SK-N-SH (cell line): ENCODE measurements at regions not wholly inside any gene's neighbourhood (a gene's known extent, or its start where the extent isn't known, plus 50 kb on each side); places are given as distances from the start of the nearest gene placed in this dataset.

ENCODE experiments used
- CTCF ChIA-PET: fragments of 300-600, 350-600 bp; formaldehyde crosslinking; extraction: SDS; loops from one replicate; lab custom pipeline; 2021; lab: Yijun Ruan, JAX
- POLR2A ChIA-PET: fragments of 350-600 bp; sonication (Branson Sonifier 250); formaldehyde crosslinking; extraction: SDS; loops from one replicate; lab custom pipeline; 2020; ENCODE audit warnings: antibody characterized with exemption, inconsistent platforms; lab: Yijun Ruan, JAX
- DNase-seq: peaks from one replicate; pipeline ENCODE4 v3.0.0; 2012
- H2AFZ ChIP-seq: fragments of 200-600 bp; sonication (generic); 2 replicates; pipeline ENCODE4 v1.8.1; 2016; ENCODE audit warnings: antibody characterized with exemption, mild to moderate bottlenecking, low read depth
- H3F3A ChIP-seq: fragments of 200-600 bp; sonication (generic); replicated peaks from 2 replicates; pipeline ENCODE3; 2016; ENCODE audit warnings: antibody characterized with exemption, mild to moderate bottlenecking; ENCODE audit not compliant: insufficient read depth
- H3K27ac ChIP-seq, 2 experiments: fragments of 200-500 bp in 1 of 2; fragments of 200-600 bp in 1 of 2; sonication (Bioruptor generic) in 1 of 2; sonication (generic), shearing (Covaris generic) in 1 of 2; 2 replicates each; pipeline versions ENCODE4 v1.5.1 to v1.6.1; 2014 to 2016; ENCODE audit warnings: low read depth in 2 of 2, inconsistent platforms in 1 of 2, low read length in 1 of 2, mild to moderate bottlenecking in 1 of 2, mixed read lengths in 1 of 2
- H3K27me3 ChIP-seq: fragments of 200-600 bp; sonication (generic), shearing (Covaris generic); 2 replicates; pipeline ENCODE4 v1.6.1; 2016; ENCODE audit warnings: mixed run types; ENCODE audit not compliant: insufficient read depth
- H3K36me3 ChIP-seq, 2 experiments: fragments of 200-500 bp in 1 of 2; fragments of 200-600 bp in 1 of 2; sonication (Bioruptor generic) in 1 of 2; sonication (generic) in 1 of 2; replicated peaks in 1 of 2; 2 replicates each; pipeline versions ENCODE3 to v1.5.1; 2014 to 2016; ENCODE audit warnings: low read length in 1 of 2, mild to moderate bottlenecking in 1 of 2; ENCODE audit not compliant: insufficient read depth in 2 of 2, control insufficient read depth in 1 of 2
- H3K4me1 ChIP-seq, 2 experiments: fragments of 200-500 bp in 1 of 2; fragments of 200-600 bp in 1 of 2; sonication (Bioruptor generic) in 1 of 2; sonication (generic), shearing (Covaris generic) in 1 of 2; 2 replicates each; pipeline versions ENCODE4 v1.5.1 to v1.6.1; 2014 to 2016; ENCODE audit warnings: low read depth in 1 of 2, low read length in 1 of 2, mixed run types in 1 of 2; ENCODE audit not compliant: insufficient read depth in 2 of 2, control insufficient read depth in 1 of 2
- H3K4me2 ChIP-seq: fragments of 200-600 bp; sonication (generic), shearing (Covaris generic); 2 replicates; pipeline ENCODE4 v1.6.1; 2017; ENCODE audit warnings: mixed run types
- H3K4me3 ChIP-seq, 2 experiments: fragments of 200-500 bp in 1 of 2; fragments of 200-600 bp in 1 of 2; sonication (Bioruptor generic) in 1 of 2; sonication (generic), shearing (Covaris generic) in 1 of 2; 2 replicates each; pipeline versions ENCODE4 v1.5.1 to v1.8.1; 2014 to 2016; ENCODE audit warnings: low read depth in 2 of 2, inconsistent platforms in 1 of 2, low read length in 1 of 2, mild to moderate bottlenecking in 1 of 2, mixed read lengths in 1 of 2, moderate library complexity in 1 of 2
- H3K79me2 ChIP-seq: fragments of 200-600 bp; sonication (generic); 2 replicates; pipeline ENCODE4 v1.8.1; 2017; ENCODE audit warnings: mild to moderate bottlenecking; ENCODE audit not compliant: insufficient read depth
- H3K9ac ChIP-seq: fragments of 200-600 bp; sonication (generic); 2 replicates; pipeline ENCODE4 v1.6.1; 2017; ENCODE audit warnings: mixed run types
- H3K9me2 ChIP-seq: fragments of 200-600 bp; sonication (generic); 2 replicates; pipeline ENCODE4 v1.6.1; 2017; ENCODE audit warnings: mixed run types
- H3K9me3 ChIP-seq: fragments of 200-600 bp; sonication (generic); 2 replicates; pipeline ENCODE4 v1.6.1; 2017; ENCODE audit warnings: mixed run types, mild to moderate bottlenecking, moderate library complexity
- H4K20me1 ChIP-seq: fragments of 200-600 bp; sonication (generic); 2 replicates; pipeline ENCODE4 v1.6.1; 2017; ENCODE audit warnings: mild to moderate bottlenecking, mixed run types; ENCODE audit not compliant: insufficient read depth
- CHD2 ChIP-seq: fragments of 150-350 bp; IDR thresholded peaks from 2 replicates; pipeline ENCODE4 v1.6.1; 2018; ENCODE audit warnings: low read length; ENCODE audit not compliant: partially characterized antibody
- CTCF ChIP-seq: fragments of 200-600 bp; sonication (generic); IDR thresholded peaks from 2 replicates; pipeline ENCODE4 v1.6.1; 2017; ENCODE audit warnings: antibody characterized with exemption, mild to moderate bottlenecking, moderate library complexity
- FOXM1 ChIP-seq: IDR thresholded peaks from 2 replicates; pipeline ENCODE4 v1.4.0; 2012; ENCODE audit warnings: low read depth, mild to moderate bottlenecking
- GABPA ChIP-seq: IDR thresholded peaks from 2 replicates; pipeline ENCODE4 v1.4.0; 2012; ENCODE audit warnings: low read depth, mild to moderate bottlenecking
- IRF3 ChIP-seq: fragments of 150-350 bp; IDR thresholded peaks from 2 replicates; pipeline ENCODE4 v1.6.1; 2016; ENCODE audit warnings: mild to moderate bottlenecking, low read depth, low read length
- JUND ChIP-seq: IDR thresholded peaks from 2 replicates; pipeline ENCODE4 v1.4.0; 2012
- MAX ChIP-seq: IDR thresholded peaks from 2 replicates; pipeline ENCODE4 v1.4.0; 2012; ENCODE audit warnings: low read depth
- MXI1 ChIP-seq: IDR thresholded peaks from 2 replicates; pipeline ENCODE4 v1.6.1; 2012; ENCODE audit warnings: mild to moderate bottlenecking, low read depth, low read length, improper control_type of control experiment
- PBX3 ChIP-seq: IDR thresholded peaks from 2 replicates; pipeline ENCODE4; 2012
- POLR2AphosphoS5 ChIP-seq: IDR thresholded peaks from 2 replicates; pipeline ENCODE4 v1.6.1; 2012; ENCODE audit warnings: low read depth, low read length
- RAD21 ChIP-seq: IDR thresholded peaks from 2 replicates; pipeline ENCODE4 v1.6.1; 2012; ENCODE audit warnings: mild to moderate bottlenecking, low read length
- REST ChIP-seq: IDR thresholded peaks from 2 replicates; pipeline ENCODE4 v1.6.1; 2012; ENCODE audit warnings: mild to moderate bottlenecking, low read depth, low read length, moderate library complexity
- RFX5 ChIP-seq: IDR thresholded peaks from 2 replicates; pipeline ENCODE4 v1.6.1; 2012; ENCODE audit warnings: mild to moderate bottlenecking, improper control_type of control experiment, low read length
- RXRA ChIP-seq: IDR thresholded peaks from 2 replicates; pipeline ENCODE4 v1.4.0; 2012; ENCODE audit warnings: low read depth, mild to moderate bottlenecking, borderline replicate concordance
- SMC3 ChIP-seq: IDR thresholded peaks from 2 replicates; pipeline ENCODE4 v1.6.1; 2012; ENCODE audit warnings: low read depth, low read length, improper control_type of control experiment
- TAF1 ChIP-seq: IDR thresholded peaks from 2 replicates; pipeline ENCODE4 v1.6.1; 2012; ENCODE audit warnings: low read depth, mild to moderate bottlenecking, low read length, moderate library complexity, borderline replicate concordance
- TCF12 ChIP-seq: IDR thresholded peaks from 2 replicates; pipeline ENCODE4 v1.4.0; 2012
- USF1 ChIP-seq: IDR thresholded peaks from 2 replicates; pipeline ENCODE4 v1.4.0; 2012; ENCODE audit warnings: low read depth, borderline replicate concordance
- WGBS: methylation state at CpG from one replicate; pipeline ENCODE4 v1.1.6; 2017; ENCODE audit warnings: low lambda C conversion rate; 5-methylcytosine and 5-hydroxymethylcytosine counted together

GRCh38 chr1:81738875-81739274 lies 61.9 kb upstream of the ADGRL2 start:
- Histone ChIP-seq H3K9me3 (no peaks in the 10 kb centered on the region), H3K27ac (no peak overlapping the region), H3K4me3 (no peak overlapping the region), H3F3A (no peaks in the 10 kb centered on the region), H3K27me3 (no peaks in the 10 kb centered on the region), H4K20me1 (no peaks in the 10 kb centered on the region), H3K4me2 (no peak overlapping the region), H3K36me3 (no peaks in the 10 kb centered on the region), H2AFZ (no peak overlapping the region), H3K79me2 (no peaks in the 10 kb centered on the region), H3K4me1 (no peaks in the 10 kb centered on the region), H3K9me2 (no peaks in the 10 kb centered on the region), H3K9ac (no peak overlapping the region)
- 36% methylated on average over 1 of the region's 1 CpG for WGBS
- ChIA-PET POLR2A (no interaction called here), CTCF (no interaction called here)
- DNase-seq, result no peak
- TF ChIP-seq CTCF (no peak), MXI1 (no peak), JUND (no peak), RAD21 (no peak), REST (no peak), PBX3 (no peak), RXRA (no peak), FOXM1 (no peak)

- WGBS, result 69% methylated on average over 2 of the region's 2 CpGs
- Histone ChIP-seq H3F3A (no peaks in the 10 kb centered on the region), H3K9me3 (no peaks in the 10 kb centered on the region), H3K27ac (no peak overlapping the region), H3K79me2 (no peaks in the 10 kb centered on the region), H3K9me2 (no peaks in the 10 kb centered on the region), H3K9ac (no peak overlapping the region), H3K4me1 (no peaks in the 10 kb centered on the region), H3K4me3 (no peak overlapping the region), H3K27me3 (no peaks in the 10 kb centered on the region), H3K36me3 (no peaks in the 10 kb centered on the region), H3K4me2 (no peak overlapping the region), H2AFZ (no peak overlapping the region), H4K20me1 (no peaks in the 10 kb centered on the region)
- ChIA-PET POLR2A (no interaction called here), CTCF (no interaction called here)
- no peak for DNase-seq
- TF ChIP-seq MXI1, result no peak
- no peak for TF ChIP-seq IRF3
- TF ChIP-seq USF1, result no peak
- no peak for TF ChIP-seq TAF1
- no peak for TF ChIP-seq CHD2
- TF ChIP-seq GABPA, result no peak
- no peak for TF ChIP-seq POLR2AphosphoS5
- no peak for TF ChIP-seq TCF12
- TF ChIP-seq JUND, result no peak
- TF ChIP-seq SMC3, result no peak
- TF ChIP-seq FOXM1, result no peak
- no peak for TF ChIP-seq RFX5
- no peak for TF ChIP-seq CTCF
- TF ChIP-seq RAD21, result no peak
- TF ChIP-seq MAX, result no peak
Measured at GRCh38 chr1:81733480-81733879, 67.3 kb upstream of the ADGRL2 start.
